H1 (cell line): ENCODE measurements at regions not wholly inside any gene's neighbourhood (a gene's known extent, or its start where the extent isn't known, plus 50 kb on each side); places are given as distances from the start of the nearest gene placed in this dataset.

Source experiments
- CTCF ChIA-PET: fragments of 300-600 bp; sonication (Branson Sonifier 250); formaldehyde crosslinking; loops from one replicate; lab custom pipeline; 2021; ENCODE audit not compliant: partially characterized antibody; lab: Charles Lee
- POLR2A ChIA-PET: fragments of 300-600 bp; sonication (Branson Sonifier 250); formaldehyde crosslinking; loops from one replicate; lab custom pipeline; 2021; ENCODE audit warnings: inconsistent platforms; ENCODE audit not compliant: partially characterized antibody; lab: Charles Lee
- DNase-seq, 2 experiments: peaks; one replicate each; pipeline versions ENCODE4 v3.0.0 to v3.0.0-alpha.2; 2010 to 2022; ENCODE audit warnings: low spot score in 2 of 2, low read depth in 1 of 2, mixed read lengths in 1 of 2
- FAIRE-seq: peaks from 2 replicates; lab custom pipeline; 2011; peaks lifted over from hg19 to GRCh38; lab: Jason Lieb, UNC
- H2AFZ ChIP-seq: 2 replicates; pipeline ENCODE4 v1.8.1; 2012; ENCODE audit warnings: low read length, inconsistent platforms
- H2AK5ac ChIP-seq: 2 replicates; pipeline ENCODE4 v1.6.1; 2013; ENCODE audit warnings: low read depth, low read length
- H2BK120ac ChIP-seq: replicated peaks from 2 replicates; pipeline ENCODE3; 2013; ENCODE audit warnings: low read depth, low read length, inconsistent platforms
- H2BK12ac ChIP-seq: 2 replicates; pipeline ENCODE4 v1.6.1; 2013; ENCODE audit warnings: low read depth, low read length
- H2BK15ac ChIP-seq: 2 replicates; pipeline ENCODE4 v1.6.1; 2013; ENCODE audit warnings: low read length
- H2BK20ac ChIP-seq: 2 replicates; pipeline ENCODE4 v1.6.1; 2013; ENCODE audit warnings: low read length
- H2BK5ac ChIP-seq: 2 replicates; pipeline ENCODE4 v1.6.1; 2013; ENCODE audit warnings: low read depth, low read length
- H3K14ac ChIP-seq: 2 replicates; pipeline ENCODE4 v1.6.1; 2013; ENCODE audit warnings: inconsistent platforms; ENCODE audit not compliant: insufficient read length
- H3K18ac ChIP-seq: 2 replicates; pipeline ENCODE4 v1.6.1; 2013; ENCODE audit warnings: low read length; ENCODE audit errors: extremely low read depth
- H3K23ac ChIP-seq: 2 replicates; pipeline ENCODE4 v1.6.1; 2013; ENCODE audit warnings: inconsistent platforms; ENCODE audit not compliant: insufficient read length
- H3K23me2 ChIP-seq: 2 replicates; pipeline ENCODE4 v1.6.1; 2013; ENCODE audit warnings: low read depth, low read length
- H3K27ac ChIP-seq: 2 replicates; pipeline ENCODE4 v1.6.1; 2011; ENCODE audit warnings: low read depth, low read length, inconsistent platforms
- H3K27me3 ChIP-seq, 4 experiments: replicated peaks in 1 of 4; 1 replicate in 1 of 4; 2 replicates in 3 of 4; pipeline versions ENCODE4 v1.6.1 to v1.8.1; 2011 to 2013; ENCODE audit warnings: low read length in 3 of 4, mild to moderate bottlenecking in 3 of 4, inconsistent platforms in 2 of 4, mixed read lengths in 2 of 4, moderate library complexity in 1 of 4; ENCODE audit not compliant: control insufficient read depth in 3 of 4, insufficient read depth in 3 of 4; ENCODE audit errors: extremely low read depth in 1 of 4
- H3K36me3 ChIP-seq, 4 experiments: 2 replicates each; pipeline versions ENCODE4 v1.6.1 to v1.8.1; 2011 to 2013; ENCODE audit warnings: mild to moderate bottlenecking in 4 of 4, low read length in 3 of 4, moderate library complexity in 2 of 4, control low read depth in 1 of 4, inconsistent platforms in 1 of 4; ENCODE audit not compliant: insufficient read depth in 4 of 4, control insufficient read depth in 2 of 4
- H3K4ac ChIP-seq: replicated peaks from 2 replicates; pipeline ENCODE3; 2013; ENCODE audit warnings: low read length, low read depth, mixed read lengths, inconsistent platforms; ENCODE audit not compliant: insufficient read length
- H3K4me1 ChIP-seq, 4 experiments: replicated peaks in 1 of 4; 1 replicate in 1 of 4; 2 replicates in 3 of 4; pipeline versions ENCODE4 v1.6.1 to v1.8.1; 2011 to 2013; ENCODE audit warnings: low read length in 3 of 4, inconsistent platforms in 2 of 4, mixed read lengths in 1 of 4; ENCODE audit not compliant: insufficient read depth in 4 of 4, control insufficient read depth in 3 of 4
- H3K4me2 ChIP-seq, 2 experiments: 2 replicates each; pipeline versions ENCODE4 v1.6.1 to v1.8.1; 2011 to 2013; ENCODE audit warnings: low read depth in 2 of 2, low read length in 2 of 2, control low read depth in 1 of 2, inconsistent platforms in 1 of 2, mild to moderate bottlenecking in 1 of 2; ENCODE audit not compliant: insufficient read depth in 1 of 2
- H3K4me3 ChIP-seq, 4 experiments: fragments of 200-600, 300-600 bp in 1 of 4; sonication (generic), shearing (Covaris generic), sonication (Bioruptor Twin) in 1 of 4; 2 replicates each; pipeline versions ENCODE4 v1.5.1 to v1.8.1; 2011 to 2016; ENCODE audit warnings: low read length in 4 of 4, low read depth in 3 of 4, control low read depth in 2 of 4, inconsistent platforms in 2 of 4, mild to moderate bottlenecking in 2 of 4, mixed read lengths in 1 of 4, moderate library complexity in 1 of 4; ENCODE audit not compliant: insufficient read depth in 2 of 4; ENCODE audit errors: extremely low read depth in 1 of 4
- H3K56ac ChIP-seq: replicated peaks from 2 replicates; pipeline ENCODE3; 2013; ENCODE audit warnings: low read depth, mild to moderate bottlenecking, mixed read lengths, low read length, inconsistent platforms; ENCODE audit not compliant: insufficient read length
- H3K79me1 ChIP-seq: 2 replicates; pipeline ENCODE4 v1.6.1; 2013; ENCODE audit warnings: low read depth, low read length, control low read depth
- H3K79me2 ChIP-seq, 2 experiments: 2 replicates each; pipeline versions ENCODE4 v1.6.1 to v1.8.1; 2012 to 2013; ENCODE audit warnings: low read length in 2 of 2, mild to moderate bottlenecking in 2 of 2, inconsistent platforms in 1 of 2; ENCODE audit not compliant: insufficient read depth in 2 of 2, control insufficient read depth in 1 of 2
- H3K9ac ChIP-seq, 4 experiments: replicated peaks in 1 of 4; 1 replicate in 1 of 4; 2 replicates in 3 of 4; pipeline versions ENCODE4 v1.6.1 to v1.8.1; 2011 to 2013; ENCODE audit warnings: low read depth in 3 of 4, low read length in 3 of 4, control low read depth in 2 of 4, mild to moderate bottlenecking in 2 of 4, moderate library complexity in 2 of 4, inconsistent platforms in 1 of 4; ENCODE audit errors: extremely low read depth in 1 of 4
- H3K9me3 ChIP-seq, 2 experiments: 2 replicates each; pipeline versions ENCODE4 v1.6.1 to v1.8.1; 2012 to 2013; ENCODE audit warnings: mild to moderate bottlenecking in 2 of 2, moderate library complexity in 2 of 2, control low read depth in 1 of 2, inconsistent platforms in 1 of 2, low read depth in 1 of 2, low read length in 1 of 2, mixed read lengths in 1 of 2; ENCODE audit not compliant: insufficient read depth in 2 of 2
- H4K20me1 ChIP-seq, 2 experiments: replicated peaks in 1 of 2; 2 replicates each; pipeline versions ENCODE3 to v1.8.1; 2011 to 2013; ENCODE audit warnings: inconsistent platforms in 2 of 2, low read length in 2 of 2, mild to moderate bottlenecking in 1 of 2; ENCODE audit not compliant: insufficient read depth in 2 of 2, control insufficient read depth in 1 of 2
- H4K5ac ChIP-seq: 2 replicates; pipeline ENCODE4 v1.6.1; 2013; ENCODE audit warnings: low read length, low read depth, mixed read lengths, inconsistent platforms; ENCODE audit not compliant: insufficient read length
- H4K8ac ChIP-seq: 2 replicates; pipeline ENCODE4 v1.8.0; 2013; ENCODE audit warnings: mild to moderate bottlenecking, moderate library complexity, low read length, inconsistent platforms; ENCODE audit not compliant: insufficient read depth; ENCODE audit errors: extremely low read depth
- H4K91ac ChIP-seq: replicated peaks from 2 replicates; pipeline ENCODE3; 2013; ENCODE audit warnings: low read length, mixed read lengths, inconsistent platforms; ENCODE audit not compliant: insufficient read length
- CREB1 ChIP-seq: IDR thresholded peaks from 2 replicates; pipeline ENCODE4 v1.6.1; 2012; ENCODE audit warnings: inconsistent platforms
- GTF2F1 ChIP-seq: IDR thresholded peaks from 2 replicates; pipeline ENCODE4 v1.6.1; 2012; ENCODE audit warnings: low read depth, low read length, improper control_type of control experiment, borderline replicate concordance
- HDAC2 ChIP-seq, 2 experiments: fragments of 300-600 bp in 1 of 2; sonication (generic) in 1 of 2; IDR thresholded peaks; 2 replicates each; pipeline ENCODE4 v1.6.1; 2011 to 2012; ENCODE audit warnings: low read depth in 2 of 2, low read length in 2 of 2, mild to moderate bottlenecking in 2 of 2, moderate library complexity in 2 of 2, borderline replicate concordance in 1 of 2, inconsistent platforms in 1 of 2
- JUND ChIP-seq: IDR thresholded peaks from 2 replicates; pipeline ENCODE4 v1.6.1; 2011; ENCODE audit warnings: mild to moderate bottlenecking, improper control_type of control experiment, low read length
- KDM1A ChIP-seq: fragments of 200-600, 300-600 bp; sonication (generic); IDR thresholded peaks from 2 replicates; pipeline ENCODE4 v1.7.1; 2016; ENCODE audit warnings: mild to moderate bottlenecking, low read length, borderline replicate concordance
- MAFK ChIP-seq: IDR thresholded peaks from 2 replicates; pipeline ENCODE4 v1.6.1; 2012; ENCODE audit warnings: low read depth, mild to moderate bottlenecking, improper control_type of control experiment, low read length
- RFX5 ChIP-seq: IDR thresholded peaks from 2 replicates; pipeline ENCODE4 v1.6.1; 2011; ENCODE audit warnings: low read depth, low read length, improper control_type of control experiment, borderline replicate concordance
- SP2 ChIP-seq: IDR thresholded peaks from 2 replicates; pipeline ENCODE4 v1.6.1; 2012; ENCODE audit warnings: mild to moderate bottlenecking, low read length, inconsistent platforms
- SUZ12 ChIP-seq: fragments of 200-600 bp; sonication (generic); IDR thresholded peaks from 2 replicates; pipeline ENCODE4 v1.6.1; 2012; ENCODE audit warnings: mild to moderate bottlenecking, inconsistent platforms, low read length, moderate library complexity, mixed read lengths
- TCF12 ChIP-seq: IDR thresholded peaks from 2 replicates; pipeline ENCODE4 v1.6.1; 2011; ENCODE audit warnings: low read depth, mild to moderate bottlenecking, low read length
- ZNF274 ChIP-seq: IDR thresholded peaks from 2 replicates; pipeline ENCODE4 v1.7.0; 2012; ENCODE audit warnings: low read length, borderline replicate concordance; ENCODE audit errors: extremely low read depth
- WGBS, 2 experiments: shearing (Covaris generic) in 1 of 2; methylation state at CpG; one replicate each; pipeline versions ENCODE4 v1.1.6 to v1.1.7; 2013 to 2015; ENCODE audit warnings: low lambda C conversion rate in 2 of 2, mixed read lengths in 2 of 2, inconsistent platforms in 1 of 2, low coverage in 1 of 2, missing lambda C conversion rate in 1 of 2; ENCODE audit not compliant: insufficient replicate concordance in 2 of 2, insufficient coverage in 1 of 2, insufficient read length in 1 of 2; ENCODE audit errors: extremely low coverage in 1 of 2, missing lambda C conversion rate in 1 of 2; 5-methylcytosine and 5-hydroxymethylcytosine counted together
- TF ChIP-seq, protein P1 (sequence below): IDR thresholded peaks from 2 replicates; pipeline ENCODE4 v1.6.1; 2012; ENCODE audit warnings: inconsistent platforms
- TF ChIP-seq, protein P2 (sequence below): IDR thresholded peaks from 2 replicates; pipeline ENCODE4 v1.6.1; 2012; ENCODE audit warnings: inconsistent platforms
- TF ChIP-seq, protein P3 (sequence below): IDR thresholded peaks from 2 replicates; pipeline ENCODE4 v1.6.1; 2011; ENCODE audit warnings: low read depth, mild to moderate bottlenecking, low read length; ENCODE audit not compliant: insufficient read depth

DNA sequence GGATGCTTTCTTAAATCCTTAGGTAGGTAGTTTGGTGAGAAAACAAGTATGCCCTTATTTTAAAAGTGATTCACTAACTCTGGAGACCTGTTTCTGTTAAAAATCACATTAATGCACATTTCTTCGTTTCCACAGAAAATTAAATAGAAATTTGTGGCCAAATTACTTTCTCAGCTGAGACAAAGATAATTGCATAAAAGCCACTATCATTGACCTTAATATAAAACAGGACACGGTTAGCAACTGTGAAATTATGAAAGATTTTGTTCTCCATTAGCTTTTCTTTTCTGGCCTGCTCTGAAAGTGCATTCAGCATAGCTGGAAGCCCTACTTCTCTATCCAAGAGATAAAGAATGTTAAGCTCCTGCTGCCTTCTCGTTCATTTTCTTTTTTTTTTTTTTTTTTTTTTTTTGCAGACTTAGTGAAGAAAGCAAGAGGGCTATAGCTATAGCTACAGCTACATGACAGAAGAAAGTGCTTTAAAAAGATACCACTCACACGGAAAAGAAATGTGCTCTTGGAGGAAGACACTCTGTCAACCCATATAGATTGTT lies 576.9 kb downstream of the OTOL1 start:
- no peaks in the 10 kb centered on the region for H4K20me1 ChIP-seq
- TF ChIP-seq, protein P1, sequence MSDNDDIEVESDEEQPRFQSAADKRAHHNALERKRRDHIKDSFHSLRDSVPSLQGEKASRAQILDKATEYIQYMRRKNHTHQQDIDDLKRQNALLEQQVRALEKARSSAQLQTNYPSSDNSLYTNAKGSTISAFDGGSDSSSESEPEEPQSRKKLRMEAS: no peak
- TF ChIP-seq CREB1 (no peak), SUZ12 (no peak), JUND (no peak), RFX5 (no peak), ZNF274 (no peak), TCF12 (no peak), GTF2F1 (no peak), MAFK (no peak), HDAC2 (IDR thresholded peaks at IDR 0.05; ENCODE audit: borderline replicate concordance in 1 of 2, low read depth in 2 of 2, low read length in 2 of 2) (no peak), KDM1A (no peak), SP2 (no peak)
- TF ChIP-seq, protein P2, sequence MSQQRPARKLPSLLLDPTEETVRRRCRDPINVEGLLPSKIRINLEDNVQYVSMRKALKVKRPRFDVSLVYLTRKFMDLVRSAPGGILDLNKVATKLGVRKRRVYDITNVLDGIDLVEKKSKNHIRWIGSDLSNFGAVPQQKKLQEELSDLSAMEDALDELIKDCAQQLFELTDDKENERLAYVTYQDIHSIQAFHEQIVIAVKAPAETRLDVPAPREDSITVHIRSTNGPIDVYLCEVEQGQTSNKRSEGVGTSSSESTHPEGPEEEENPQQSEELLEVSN: no peak
- TF ChIP-seq, protein P3, sequence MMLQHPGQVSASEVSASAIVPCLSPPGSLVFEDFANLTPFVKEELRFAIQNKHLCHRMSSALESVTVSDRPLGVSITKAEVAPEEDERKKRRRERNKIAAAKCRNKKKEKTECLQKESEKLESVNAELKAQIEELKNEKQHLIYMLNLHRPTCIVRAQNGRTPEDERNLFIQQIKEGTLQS: no peak

More for the DNA sequence above, 576.9 kb downstream of the OTOL1 start:
- H3K14ac ChIP-seq: no peak overlapping the region
- no peaks in the 10 kb centered on the region for H3K27me3 ChIP-seq
- H3K79me2 ChIP-seq: no peaks in the 10 kb centered on the region
- H3K4me2 ChIP-seq: no peak overlapping the region
- no peak overlapping the region for H3K9ac ChIP-seq
- H3K18ac ChIP-seq: no peak overlapping the region
- H3K4ac ChIP-seq: no peak overlapping the region
- no peak overlapping the region for H3K56ac ChIP-seq
- ChIA-PET POLR2A (no interaction called here), CTCF (no interaction called here)
- H3K27ac ChIP-seq: no peak overlapping the region
- H2BK5ac ChIP-seq: no peak overlapping the region
- no peak overlapping the region for H3K4me3 ChIP-seq
- H2AFZ ChIP-seq: no peak overlapping the region
- no peaks in the 10 kb centered on the region for H3K36me3 ChIP-seq
- H3K79me1 ChIP-seq: no peaks in the 10 kb centered on the region
- H4K8ac ChIP-seq: no peak overlapping the region
- H2AK5ac ChIP-seq: no peak overlapping the region
- H2BK20ac ChIP-seq: no peak overlapping the region
- H2BK120ac ChIP-seq: no peak overlapping the region
- WGBS, 2 experiments: 80% methylated on average over 4 of the region's 4 CpGs; no CpG with 5 or more reads in 1 of the 2 experiments
- H2BK12ac ChIP-seq: no peak overlapping the region
- H4K91ac ChIP-seq: no peak overlapping the region
- H3K23ac ChIP-seq: no peak overlapping the region
- no peak overlapping the region for H2BK15ac ChIP-seq
- FAIRE-seq (no peak), DNase-seq (no peak)
- no peaks in the 10 kb centered on the region for H3K9me3 ChIP-seq
- no peaks in the 10 kb centered on the region for H3K4me1 ChIP-seq
- no peak overlapping the region for H4K5ac ChIP-seq
- no peaks in the 10 kb centered on the region for H3K23me2 ChIP-seq
